ENCODE measurements at regions not wholly inside any gene's neighbourhood (a gene's known extent, or its start where the extent isn't known, plus 50 kb on each side); places are given as distances from the start of the nearest gene placed in this dataset.

DNA sequence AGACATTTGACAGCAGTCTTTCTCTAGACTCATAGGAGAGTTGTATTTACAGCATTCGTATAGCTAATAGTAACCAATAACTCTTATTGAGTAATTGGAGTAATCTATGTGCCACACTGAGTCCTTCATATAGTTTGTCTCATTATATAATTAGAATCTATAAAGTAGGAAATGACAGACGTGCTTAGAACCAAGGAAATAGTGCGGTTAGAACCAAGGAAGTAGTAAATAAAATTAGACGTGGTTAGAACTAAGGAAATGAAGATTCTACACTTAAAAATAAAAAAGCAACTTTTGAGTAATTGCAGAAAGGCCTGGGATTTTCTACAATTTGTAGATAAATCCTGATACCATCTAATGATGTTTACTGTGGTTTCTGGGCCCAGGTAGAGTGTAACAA, 107.8 kb upstream of the TNFSF11 start:
- TF ChIP-seq, protein P1, sequence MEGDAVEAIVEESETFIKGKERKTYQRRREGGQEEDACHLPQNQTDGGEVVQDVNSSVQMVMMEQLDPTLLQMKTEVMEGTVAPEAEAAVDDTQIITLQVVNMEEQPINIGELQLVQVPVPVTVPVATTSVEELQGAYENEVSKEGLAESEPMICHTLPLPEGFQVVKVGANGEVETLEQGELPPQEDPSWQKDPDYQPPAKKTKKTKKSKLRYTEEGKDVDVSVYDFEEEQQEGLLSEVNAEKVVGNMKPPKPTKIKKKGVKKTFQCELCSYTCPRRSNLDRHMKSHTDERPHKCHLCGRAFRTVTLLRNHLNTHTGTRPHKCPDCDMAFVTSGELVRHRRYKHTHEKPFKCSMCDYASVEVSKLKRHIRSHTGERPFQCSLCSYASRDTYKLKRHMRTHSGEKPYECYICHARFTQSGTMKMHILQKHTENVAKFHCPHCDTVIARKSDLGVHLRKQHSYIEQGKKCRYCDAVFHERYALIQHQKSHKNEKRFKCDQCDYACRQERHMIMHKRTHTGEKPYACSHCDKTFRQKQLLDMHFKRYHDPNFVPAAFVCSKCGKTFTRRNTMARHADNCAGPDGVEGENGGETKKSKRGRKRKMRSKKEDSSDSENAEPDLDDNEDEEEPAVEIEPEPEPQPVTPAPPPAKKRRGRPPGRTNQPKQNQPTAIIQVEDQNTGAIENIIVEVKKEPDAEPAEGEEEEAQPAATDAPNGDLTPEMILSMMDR (IDR thresholded peaks at IDR 0.05), result no peak

DNA sequence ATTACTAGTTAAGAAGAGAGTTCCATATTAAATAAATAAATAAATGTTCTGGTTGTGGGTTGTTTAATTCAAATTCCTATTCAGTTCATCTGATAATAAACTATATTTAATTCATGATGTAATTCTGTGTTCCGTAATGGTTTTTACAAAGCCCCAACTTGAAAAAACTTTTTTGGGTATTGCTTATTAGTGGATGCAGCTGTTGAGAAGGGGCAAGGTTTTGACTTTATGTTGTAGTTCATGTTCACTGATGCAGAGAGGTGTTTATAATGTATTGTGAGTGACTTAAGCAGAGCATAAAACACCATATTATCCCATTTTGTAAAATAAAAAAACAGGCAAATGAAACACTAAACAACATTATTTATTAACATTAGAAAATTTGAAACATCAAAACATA, 107.3 kb upstream of the TNFSF11 start:
- TF ChIP-seq, protein P1 (IDR thresholded peaks at IDR 0.05), result no peak

DNA sequence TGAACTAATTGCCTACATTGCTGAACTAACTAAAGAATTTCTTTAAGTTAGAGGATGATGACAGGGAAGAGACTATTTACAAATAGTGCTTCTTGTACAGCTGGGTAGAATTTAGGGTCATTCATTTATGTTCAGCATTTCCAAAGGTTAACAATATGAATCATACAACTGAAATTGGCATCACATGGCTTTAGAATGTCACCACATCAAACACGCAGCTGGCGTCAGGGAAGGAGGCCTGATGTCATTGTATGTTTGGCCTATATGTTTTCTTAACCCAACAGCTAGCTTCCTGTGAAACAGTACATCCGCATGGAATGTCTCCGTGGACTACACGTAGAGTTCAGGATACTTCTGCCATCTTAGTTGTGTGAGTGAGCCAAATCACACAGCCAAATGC, 99.0 kb upstream of the TNFSF11 start:
- TF ChIP-seq, protein P1 (IDR thresholded peaks at IDR 0.05), result no peak

DNA sequence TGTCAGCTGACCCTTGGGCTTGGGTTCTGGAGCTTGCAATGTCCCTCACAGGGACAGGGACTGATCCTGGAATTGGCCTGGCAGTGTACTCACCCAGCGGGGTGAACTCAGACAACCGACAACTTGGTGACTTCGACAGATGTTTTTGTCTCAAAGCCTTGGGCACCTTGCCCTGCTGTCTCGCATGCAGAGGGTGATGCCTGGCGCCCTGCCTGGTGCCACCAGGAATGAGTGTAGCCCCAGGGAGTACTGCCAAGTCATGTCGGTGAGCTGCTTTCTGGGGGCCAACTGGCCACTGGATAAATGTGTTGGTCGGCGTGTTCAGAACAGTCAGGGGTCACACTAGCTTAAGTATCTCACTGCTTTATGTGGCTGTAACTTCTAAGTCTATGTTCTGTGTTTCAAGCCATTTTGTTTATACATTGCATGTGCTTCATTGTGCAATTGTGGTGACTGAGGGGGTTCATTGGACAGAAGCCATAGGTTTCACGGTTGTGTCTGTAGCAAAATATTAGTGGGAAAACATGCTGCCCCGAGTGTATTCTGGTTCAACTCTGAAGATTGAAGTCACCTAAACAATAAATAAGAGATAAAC, 96.3 kb upstream of the TNFSF11 start:
- TF ChIP-seq, protein P1 (IDR thresholded peaks at IDR 0.05), result no peak

DNA sequence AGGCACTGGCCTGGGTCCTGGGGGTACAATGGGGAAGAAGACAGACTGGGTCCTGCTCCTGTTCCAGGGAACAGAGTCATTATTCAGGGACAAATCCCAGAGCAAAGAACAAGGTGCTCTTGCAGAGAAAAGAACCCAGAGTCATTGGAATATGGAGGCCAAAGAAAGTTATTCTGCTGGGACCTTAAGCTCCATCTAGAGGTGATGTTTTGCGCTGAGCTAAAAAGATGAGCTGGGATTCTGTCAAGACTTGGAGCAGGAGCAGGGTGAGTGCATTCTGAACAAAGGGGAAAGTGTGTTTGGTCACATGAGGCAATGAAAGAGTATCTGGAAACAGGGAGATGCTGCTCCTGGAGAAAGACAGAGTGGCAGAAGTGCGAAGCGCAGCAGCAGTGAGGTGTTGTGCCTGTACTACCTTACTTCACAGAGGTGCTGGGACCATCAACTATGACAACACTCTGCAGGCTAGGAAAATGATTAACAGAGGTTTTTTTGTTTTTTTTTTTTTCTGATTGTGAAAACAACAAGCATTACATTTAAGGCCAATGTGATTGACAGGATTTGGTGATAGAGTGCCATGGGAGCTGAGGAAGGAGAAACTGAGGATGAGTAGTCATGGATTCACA, 95.3 kb upstream of the TNFSF11 start:
- TF ChIP-seq, protein P1 (IDR thresholded peaks at IDR 0.05), result peak; percentile 51

DNA sequence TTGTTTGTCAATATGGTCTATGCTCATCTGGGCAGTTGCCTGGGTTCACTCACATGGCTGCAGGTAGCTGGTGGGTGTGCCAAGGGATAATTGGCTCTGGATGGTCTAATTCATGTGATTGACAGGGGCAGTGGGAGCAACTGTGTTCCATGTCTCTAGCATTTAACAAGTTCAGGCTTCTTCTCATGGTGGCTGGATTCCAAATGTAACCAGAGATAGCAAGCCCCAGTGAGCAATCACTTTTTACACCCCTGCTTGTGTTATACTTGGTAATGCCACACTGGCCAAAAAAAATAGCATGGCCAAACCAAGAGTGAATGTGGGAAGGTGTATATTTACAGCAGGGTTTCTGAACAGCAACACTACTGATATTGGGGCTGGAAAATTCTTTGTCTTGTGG, 89.6 kb upstream of the TNFSF11 start:
- TF ChIP-seq, protein P1 (IDR thresholded peaks at IDR 0.05), result no peak

DNA sequence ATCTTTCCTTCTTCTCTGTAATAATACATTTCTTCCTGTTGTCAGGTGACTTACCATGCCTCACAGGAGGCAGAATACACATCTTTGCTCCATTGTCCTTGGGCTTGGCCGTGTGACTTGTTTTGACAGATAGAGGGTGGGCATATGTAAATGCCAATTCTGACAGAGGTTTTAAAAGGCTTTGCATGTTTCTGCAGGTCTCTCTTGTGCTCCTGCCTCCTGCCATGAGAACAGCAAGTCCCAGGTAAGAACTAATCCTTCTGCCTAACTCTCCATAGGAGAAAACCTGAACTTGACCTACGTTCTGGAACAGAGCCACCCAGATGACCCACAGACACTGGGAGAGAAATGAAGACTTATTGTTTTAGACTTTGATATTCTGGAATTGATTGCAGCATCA, 88.7 kb upstream of the TNFSF11 start:
- TF ChIP-seq, protein P1 (IDR thresholded peaks at IDR 0.05), result no peak

Data from LNCAP (cell line).